HFFc6 (cell line): ENCODE measurements at regions not wholly inside any gene's neighbourhood (a gene's known extent, or its start where the extent isn't known, plus 50 kb on each side); places are given as distances from the start of the nearest gene placed in this dataset.

Experiments used
- DNase-seq: peaks from one replicate; pipeline ENCODE4 v3.0.0-alpha.2; 2018
- H3K27ac Mint-ChIP-seq: 2 replicates; pipeline ENCODE4 v1.8.0; 2020; ENCODE audit warnings: mild to moderate bottlenecking, mixed read lengths
- H3K27me3 Mint-ChIP-seq: 2 replicates; pipeline ENCODE4 v1.8.0; 2021; ENCODE audit warnings: mild to moderate bottlenecking, moderate library complexity, mixed read lengths; ENCODE audit not compliant: insufficient read depth
- H3K36me3 Mint-ChIP-seq: 2 replicates; pipeline ENCODE4 v1.8.0; 2021; ENCODE audit warnings: low read depth, mixed read lengths
- H3K4me1 Mint-ChIP-seq: 2 replicates; pipeline ENCODE4 v1.8.0; 2020; ENCODE audit warnings: low read depth, mixed read lengths
- H3K4me3 Mint-ChIP-seq: 2 replicates; pipeline ENCODE4 v1.8.0; 2020; ENCODE audit warnings: mild to moderate bottlenecking, moderate library complexity, mixed read lengths
- H3K9me3 Mint-ChIP-seq: 2 replicates; pipeline ENCODE4 v1.8.0; 2020; ENCODE audit warnings: mild to moderate bottlenecking, mixed read lengths
- TF ChIP-seq, protein P1 (sequence below): fragments of 200-600 bp; sonication (generic); IDR thresholded peaks from 2 replicates; pipeline ENCODE4 v1.5.0; 2021; ENCODE audit warnings: antibody characterized with exemption, mild to moderate bottlenecking

DNA sequence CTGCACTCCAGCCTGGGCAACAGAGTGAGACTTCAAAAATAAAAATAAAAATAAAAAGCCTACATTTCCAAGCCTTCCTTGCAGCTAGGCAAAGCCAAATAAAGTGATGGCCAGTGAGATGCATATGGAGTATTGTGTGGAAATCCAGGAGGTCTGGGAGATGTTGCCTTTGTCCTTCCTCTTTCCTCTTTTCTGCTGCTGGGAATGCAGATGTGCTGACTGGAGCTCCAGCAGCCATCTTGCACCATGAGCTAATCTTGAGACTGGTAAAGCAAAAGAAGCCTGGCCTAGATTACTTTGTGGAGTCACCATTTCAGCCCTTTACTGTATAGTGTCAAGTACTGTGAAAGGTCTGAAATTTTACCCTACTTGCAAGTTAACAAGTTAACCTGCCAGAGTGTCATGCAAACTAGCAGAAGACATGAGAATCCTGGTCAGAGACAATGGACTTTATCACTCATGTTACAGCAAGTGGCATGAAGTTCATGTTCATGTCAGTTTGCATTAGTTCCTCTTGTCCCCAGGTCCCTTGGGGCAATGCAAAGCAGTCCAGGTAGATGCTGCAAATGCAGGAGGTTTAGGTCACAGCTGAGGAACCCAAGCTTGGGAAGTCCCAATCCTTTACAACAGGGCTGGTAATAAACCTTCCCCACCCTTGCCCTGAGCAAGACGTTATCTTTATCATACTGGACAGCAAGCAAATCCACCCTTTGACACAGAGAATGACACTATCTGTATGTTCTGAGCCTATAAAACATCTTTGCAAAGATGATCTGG lies 103.1 kb downstream of the TLE3 start:
- no peak for DNase-seq
- TF ChIP-seq, protein P1, sequence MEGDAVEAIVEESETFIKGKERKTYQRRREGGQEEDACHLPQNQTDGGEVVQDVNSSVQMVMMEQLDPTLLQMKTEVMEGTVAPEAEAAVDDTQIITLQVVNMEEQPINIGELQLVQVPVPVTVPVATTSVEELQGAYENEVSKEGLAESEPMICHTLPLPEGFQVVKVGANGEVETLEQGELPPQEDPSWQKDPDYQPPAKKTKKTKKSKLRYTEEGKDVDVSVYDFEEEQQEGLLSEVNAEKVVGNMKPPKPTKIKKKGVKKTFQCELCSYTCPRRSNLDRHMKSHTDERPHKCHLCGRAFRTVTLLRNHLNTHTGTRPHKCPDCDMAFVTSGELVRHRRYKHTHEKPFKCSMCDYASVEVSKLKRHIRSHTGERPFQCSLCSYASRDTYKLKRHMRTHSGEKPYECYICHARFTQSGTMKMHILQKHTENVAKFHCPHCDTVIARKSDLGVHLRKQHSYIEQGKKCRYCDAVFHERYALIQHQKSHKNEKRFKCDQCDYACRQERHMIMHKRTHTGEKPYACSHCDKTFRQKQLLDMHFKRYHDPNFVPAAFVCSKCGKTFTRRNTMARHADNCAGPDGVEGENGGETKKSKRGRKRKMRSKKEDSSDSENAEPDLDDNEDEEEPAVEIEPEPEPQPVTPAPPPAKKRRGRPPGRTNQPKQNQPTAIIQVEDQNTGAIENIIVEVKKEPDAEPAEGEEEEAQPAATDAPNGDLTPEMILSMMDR = no peak
- no peaks in the 10 kb centered on the region for H3K9me3 Mint-ChIP-seq

DNA sequence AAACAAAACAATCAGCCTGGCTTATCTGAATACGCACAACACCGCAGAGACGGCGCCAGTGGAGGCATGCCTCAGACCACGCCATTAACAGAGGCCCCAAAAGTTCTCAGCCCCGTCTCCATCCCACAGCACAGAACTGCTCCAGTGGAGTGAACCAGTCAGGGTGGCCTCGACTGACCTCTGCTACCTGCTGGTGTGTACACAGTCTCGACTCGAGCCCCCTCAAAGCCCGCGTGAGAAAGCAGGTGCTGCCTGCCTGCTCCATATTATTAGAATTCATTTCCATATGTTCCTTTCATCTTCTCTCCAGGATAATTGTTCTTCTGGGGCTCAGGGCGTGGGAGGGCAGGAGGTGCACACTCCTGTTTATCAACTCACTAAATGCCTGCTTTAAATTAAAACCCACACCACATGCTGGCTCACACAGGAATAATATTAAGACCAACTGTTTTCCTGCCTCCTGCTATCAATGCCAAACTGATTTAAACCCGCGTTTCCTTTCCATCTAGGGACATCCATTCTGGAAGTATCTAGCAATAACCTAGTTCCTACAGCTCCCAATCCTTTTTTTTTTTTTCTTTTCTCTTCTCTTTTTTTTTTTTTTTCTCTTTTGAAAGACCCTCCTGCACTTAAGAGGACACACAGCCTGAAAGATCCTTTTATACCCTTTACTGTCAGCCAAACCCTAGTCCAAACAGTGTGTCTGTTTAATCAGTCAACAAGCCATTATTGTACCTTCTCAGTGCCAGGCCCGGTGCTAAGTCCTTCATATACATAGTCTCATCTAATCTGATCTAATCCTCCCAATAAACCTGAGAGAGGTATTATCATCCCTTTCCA lies 101.2 kb downstream of the TLE3 start:
- Mint-ChIP-seq H3K4me3 (no peak overlapping the region), H3K4me1 (no peaks in the 10 kb centered on the region), H3K27ac (no peak overlapping the region), H3K9me3 (no peaks in the 10 kb centered on the region), H3K36me3 (no peaks in the 10 kb centered on the region), H3K27me3 (peaks cover 64% of the 10 kb centered on the region)
- TF ChIP-seq, protein P1 = no peak
- DNase-seq = no peak

More for the DNA sequence above, 103.1 kb downstream of the TLE3 start:
- Mint-ChIP-seq H3K36me3 (no peaks in the 10 kb centered on the region), H3K27me3 (peaks cover 63% of the 10 kb centered on the region), H3K4me3 (no peak overlapping the region), H3K4me1 (no peaks in the 10 kb centered on the region), H3K27ac (no peak overlapping the region)

DNA sequence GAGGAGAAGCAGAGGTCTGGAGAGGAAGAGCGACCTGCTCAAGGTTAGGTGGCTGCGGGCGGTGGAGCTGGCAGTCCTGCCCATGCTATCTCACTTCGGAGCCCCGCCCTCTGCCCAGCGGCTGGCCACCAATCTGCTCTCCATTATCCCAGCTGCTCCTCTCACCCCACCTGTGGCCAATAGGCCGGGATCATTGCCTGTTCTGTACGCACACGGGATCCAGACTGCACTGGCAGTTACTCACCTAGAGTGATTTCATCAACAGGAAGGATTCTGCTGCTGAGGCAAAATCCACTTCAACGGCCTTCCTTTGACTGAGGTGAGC lies 100.6 kb downstream of the TLE3 start:
- TF ChIP-seq, protein P1 = no peak
- no peak overlapping the region for H3K27ac Mint-ChIP-seq
- H3K4me3 Mint-ChIP-seq = no peak overlapping the region
- H3K9me3 Mint-ChIP-seq = no peaks in the 10 kb centered on the region
- no peaks in the 10 kb centered on the region for H3K36me3 Mint-ChIP-seq
- H3K27me3 Mint-ChIP-seq = peaks cover 67% of the 10 kb centered on the region
- no peak for DNase-seq
- H3K4me1 Mint-ChIP-seq = no peaks in the 10 kb centered on the region
